ENCODE measurements at regions not wholly inside any gene's neighbourhood (a gene's known extent, or its start where the extent isn't known, plus 50 kb on each side); places are given as distances from the start of the nearest gene placed in this dataset.

DNA sequence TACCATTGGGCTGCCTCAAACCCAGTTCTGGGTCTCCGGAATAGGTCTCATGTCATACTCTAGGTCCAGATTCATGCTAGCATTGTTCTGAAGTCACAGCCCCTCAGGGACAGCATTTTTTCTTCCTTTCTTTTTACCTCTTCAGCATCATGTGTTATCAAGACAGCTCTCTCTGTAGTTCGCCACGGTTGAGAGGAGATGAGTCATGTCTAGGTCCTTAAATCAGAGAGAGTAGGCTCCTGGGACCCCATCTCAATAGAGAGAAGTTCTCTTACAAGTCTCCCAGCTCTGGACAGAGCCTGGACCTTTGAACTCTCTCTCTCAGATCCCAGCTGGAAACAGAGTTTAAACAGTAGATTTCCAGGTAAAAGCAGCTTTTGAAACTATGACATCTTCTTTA lies 332.4 kb upstream of the CD180 start:
- TF ChIP-seq EZH2 (IDR thresholded peaks at IDR 0.05; ENCODE audit: low read length): no peak
- TF ChIP-seq, protein P1, sequence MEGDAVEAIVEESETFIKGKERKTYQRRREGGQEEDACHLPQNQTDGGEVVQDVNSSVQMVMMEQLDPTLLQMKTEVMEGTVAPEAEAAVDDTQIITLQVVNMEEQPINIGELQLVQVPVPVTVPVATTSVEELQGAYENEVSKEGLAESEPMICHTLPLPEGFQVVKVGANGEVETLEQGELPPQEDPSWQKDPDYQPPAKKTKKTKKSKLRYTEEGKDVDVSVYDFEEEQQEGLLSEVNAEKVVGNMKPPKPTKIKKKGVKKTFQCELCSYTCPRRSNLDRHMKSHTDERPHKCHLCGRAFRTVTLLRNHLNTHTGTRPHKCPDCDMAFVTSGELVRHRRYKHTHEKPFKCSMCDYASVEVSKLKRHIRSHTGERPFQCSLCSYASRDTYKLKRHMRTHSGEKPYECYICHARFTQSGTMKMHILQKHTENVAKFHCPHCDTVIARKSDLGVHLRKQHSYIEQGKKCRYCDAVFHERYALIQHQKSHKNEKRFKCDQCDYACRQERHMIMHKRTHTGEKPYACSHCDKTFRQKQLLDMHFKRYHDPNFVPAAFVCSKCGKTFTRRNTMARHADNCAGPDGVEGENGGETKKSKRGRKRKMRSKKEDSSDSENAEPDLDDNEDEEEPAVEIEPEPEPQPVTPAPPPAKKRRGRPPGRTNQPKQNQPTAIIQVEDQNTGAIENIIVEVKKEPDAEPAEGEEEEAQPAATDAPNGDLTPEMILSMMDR (optimal IDR thresholded peaks at IDR 0.05 in 1 of 3, IDR thresholded peaks at IDR 0.05 in 1 of 3, conservative IDR thresholded peaks at IDR 0.05 in 1 of 3; ENCODE audit: extremely low read depth in 1 of 3, insufficient read depth in 2 of 3, low read length in 3 of 3): no peak
- H3K4me3 ChIP-seq (ENCODE audit: control insufficient read depth in 2 of 3, extremely low read depth in 1 of 3, insufficient read depth in 2 of 3, low read depth in 1 of 3, low read length in 3 of 3): no peak overlapping the region
- no peaks in the 10 kb centered on the region for H4K20me1 ChIP-seq (ENCODE audit: control insufficient read depth, extremely low read depth, insufficient read depth, low read length)
- dilution Hi-C loops (cut with MboI; ENCODE audit: extremely low pct_ligation_motif_present, low sequenced_read_pairs): no loop called here
- no peaks in the 10 kb centered on the region for H3K79me2 ChIP-seq (ENCODE audit: control insufficient read depth, insufficient read depth, low read length)
- no peak for FAIRE-seq
- H3K9ac ChIP-seq (ENCODE audit: control insufficient read depth, extremely low read depth, insufficient read depth, low read length): no peak overlapping the region
- H3K27me3 ChIP-seq (ENCODE audit: control insufficient read depth, extremely low read depth, insufficient read depth, low read length): no peaks in the 10 kb centered on the region
- H3K9me1 ChIP-seq (ENCODE audit: control insufficient read depth, extremely low read depth, insufficient read depth, low read length): no peaks in the 10 kb centered on the region
- no peaks in the 10 kb centered on the region for H3K9me3 ChIP-seq (ENCODE audit: control insufficient read depth, low read depth, low read length)
- no peaks in the 10 kb centered on the region for H3K4me1 ChIP-seq (ENCODE audit: control insufficient read depth, extremely low read depth, insufficient read depth, low read length)
- H3K27ac ChIP-seq (ENCODE audit: control insufficient read depth, insufficient read depth, low read length): no peak overlapping the region
- no peak overlapping the region for H2AFZ ChIP-seq (ENCODE audit: control insufficient read depth, low read length)
- no peaks in the 10 kb centered on the region for H3K36me3 ChIP-seq (ENCODE audit: control insufficient read depth in 2 of 2, extremely low read depth in 1 of 2, insufficient read depth in 2 of 2, low read length in 2 of 2)
- no peak overlapping the region for H3K4me2 ChIP-seq (ENCODE audit: control insufficient read depth, extremely low read depth, insufficient read depth, low read depth, low read length)
- no peak for DNase-seq (ENCODE audit: low read depth, low spot score)

DNA sequence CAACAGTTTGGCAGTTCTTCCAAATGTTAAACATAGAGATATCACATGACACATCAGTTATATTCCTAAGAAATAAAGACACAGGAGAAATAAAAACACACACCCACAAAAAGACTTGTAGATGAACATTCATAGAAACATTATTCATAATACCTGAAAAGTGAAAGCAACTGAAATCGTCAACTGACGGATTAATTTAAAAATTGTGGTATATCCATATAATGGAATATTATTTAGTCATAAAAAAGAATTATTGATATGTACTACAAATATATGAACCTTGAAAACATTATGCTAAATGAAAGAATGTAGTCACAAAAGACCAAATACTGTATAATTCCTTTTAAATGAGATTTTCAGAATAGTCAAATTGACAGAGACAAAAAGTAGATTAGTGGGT lies 330.2 kb upstream of the CD180 start:
- H3K79me2 ChIP-seq (ENCODE audit: control insufficient read depth, insufficient read depth, low read length): no peaks in the 10 kb centered on the region
- TF ChIP-seq, protein P1 (optimal IDR thresholded peaks at IDR 0.05 in 1 of 3, IDR thresholded peaks at IDR 0.05 in 1 of 3, conservative IDR thresholded peaks at IDR 0.05 in 1 of 3; ENCODE audit: extremely low read depth in 1 of 3, insufficient read depth in 2 of 3, low read length in 3 of 3): no peak
- no peak for TF ChIP-seq EZH2 (IDR thresholded peaks at IDR 0.05; ENCODE audit: low read length)
- H4K20me1 ChIP-seq (ENCODE audit: control insufficient read depth, extremely low read depth, insufficient read depth, low read length): no peaks in the 10 kb centered on the region
- no peaks in the 10 kb centered on the region for H3K36me3 ChIP-seq (ENCODE audit: control insufficient read depth in 2 of 2, extremely low read depth in 1 of 2, insufficient read depth in 2 of 2, low read length in 2 of 2)
- H3K27ac ChIP-seq (ENCODE audit: control insufficient read depth, insufficient read depth, low read length): no peak overlapping the region
- FAIRE-seq: no peak
- no peak overlapping the region for H2AFZ ChIP-seq (ENCODE audit: control insufficient read depth, low read length)
- no peaks in the 10 kb centered on the region for H3K9me1 ChIP-seq (ENCODE audit: control insufficient read depth, extremely low read depth, insufficient read depth, low read length)
- no peak for DNase-seq (ENCODE audit: low read depth, low spot score)
- H3K4me1 ChIP-seq (ENCODE audit: control insufficient read depth, extremely low read depth, insufficient read depth, low read length): no peaks in the 10 kb centered on the region
- no peaks in the 10 kb centered on the region for H3K27me3 ChIP-seq (ENCODE audit: control insufficient read depth, extremely low read depth, insufficient read depth, low read length)
- H3K9ac ChIP-seq (ENCODE audit: control insufficient read depth, extremely low read depth, insufficient read depth, low read length): no peak overlapping the region
- dilution Hi-C loops (cut with MboI; ENCODE audit: extremely low pct_ligation_motif_present, low sequenced_read_pairs): no loop called here
- H3K9me3 ChIP-seq (ENCODE audit: control insufficient read depth, low read depth, low read length): no peaks in the 10 kb centered on the region
- no peak overlapping the region for H3K4me3 ChIP-seq (ENCODE audit: control insufficient read depth in 2 of 3, extremely low read depth in 1 of 3, insufficient read depth in 2 of 3, low read depth in 1 of 3, low read length in 3 of 3)
- H3K4me2 ChIP-seq (ENCODE audit: control insufficient read depth, extremely low read depth, insufficient read depth, low read depth, low read length): no peak overlapping the region
